ENCODE measurements at regions not wholly inside any gene's neighbourhood (a gene's known extent, or its start where the extent isn't known, plus 50 kb on each side); places are given as distances from the start of the nearest gene placed in this dataset.

GRCh38 chr2:12161085-12161484 is 414.7 kb downstream of the LPIN1 start:
- TF ChIP-seq, protein P1, sequence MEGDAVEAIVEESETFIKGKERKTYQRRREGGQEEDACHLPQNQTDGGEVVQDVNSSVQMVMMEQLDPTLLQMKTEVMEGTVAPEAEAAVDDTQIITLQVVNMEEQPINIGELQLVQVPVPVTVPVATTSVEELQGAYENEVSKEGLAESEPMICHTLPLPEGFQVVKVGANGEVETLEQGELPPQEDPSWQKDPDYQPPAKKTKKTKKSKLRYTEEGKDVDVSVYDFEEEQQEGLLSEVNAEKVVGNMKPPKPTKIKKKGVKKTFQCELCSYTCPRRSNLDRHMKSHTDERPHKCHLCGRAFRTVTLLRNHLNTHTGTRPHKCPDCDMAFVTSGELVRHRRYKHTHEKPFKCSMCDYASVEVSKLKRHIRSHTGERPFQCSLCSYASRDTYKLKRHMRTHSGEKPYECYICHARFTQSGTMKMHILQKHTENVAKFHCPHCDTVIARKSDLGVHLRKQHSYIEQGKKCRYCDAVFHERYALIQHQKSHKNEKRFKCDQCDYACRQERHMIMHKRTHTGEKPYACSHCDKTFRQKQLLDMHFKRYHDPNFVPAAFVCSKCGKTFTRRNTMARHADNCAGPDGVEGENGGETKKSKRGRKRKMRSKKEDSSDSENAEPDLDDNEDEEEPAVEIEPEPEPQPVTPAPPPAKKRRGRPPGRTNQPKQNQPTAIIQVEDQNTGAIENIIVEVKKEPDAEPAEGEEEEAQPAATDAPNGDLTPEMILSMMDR (IDR thresholded peaks at IDR 0.05) = no peak
- TF ChIP-seq POLR2AphosphoS5 (IDR thresholded peaks at IDR 0.05; ENCODE audit: insufficient read depth in 1 of 2, low read depth in 1 of 2) = no peak
